ENCODE measurements at regions not wholly inside any gene's neighbourhood (a gene's known extent, or its start where the extent isn't known, plus 50 kb on each side); places are given as distances from the start of the nearest gene placed in this dataset.

GRCh38 chr2:887639-888038 lies 63.0 kb upstream of the SNTG2 start:
- no peak overlapping the region for H3K27ac ChIP-seq
- H3K27me3 ChIP-seq (replicated peaks; ENCODE audit: insufficient read depth) = no peaks in the 10 kb centered on the region
- intact Hi-C loops (cut with DNase I) = no loop called here
- TF ChIP-seq POLR2A (IDR thresholded peaks at IDR 0.05) = no peak
- TF ChIP-seq CTCF (IDR thresholded peaks at IDR 0.05) = no peak
- no peak for TF ChIP-seq POLR2AphosphoS5 (IDR thresholded peaks at IDR 0.05)
- WGBS = 77% methylated on average over 6 of the region's 6 CpGs
- H3K36me3 ChIP-seq = no peaks in the 10 kb centered on the region
- no peak for DNase-seq (ENCODE audit: low spot score)
- no peaks in the 10 kb centered on the region for H3K4me1 ChIP-seq (replicated peaks)
- no peaks in the 10 kb centered on the region for H3K9me3 ChIP-seq
- H3K4me3 ChIP-seq = no peak overlapping the region

GRCh38 chr2:886072-887022 lies 64.3 kb upstream of the SNTG2 start:
- no peaks in the 10 kb centered on the region for H3K4me1 ChIP-seq (replicated peaks)
- 91% methylated on average over 34 of the region's 34 CpGs for WGBS
- H3K27ac ChIP-seq = no peak overlapping the region
- no peaks in the 10 kb centered on the region for H3K36me3 ChIP-seq
- no peak for DNase-seq (ENCODE audit: low spot score)
- TF ChIP-seq CTCF (IDR thresholded peaks at IDR 0.05) (no peak), POLR2A (IDR thresholded peaks at IDR 0.05) (no peak), POLR2AphosphoS5 (IDR thresholded peaks at IDR 0.05) (no peak)
- no peaks in the 10 kb centered on the region for H3K27me3 ChIP-seq (replicated peaks; ENCODE audit: insufficient read depth)
- H3K9me3 ChIP-seq = no peaks in the 10 kb centered on the region
- H3K4me3 ChIP-seq = no peak overlapping the region
- intact Hi-C loops (cut with DNase I) = no loop called here

GRCh38 chr2:885230-886071 lies 65.2 kb upstream of the SNTG2 start:
- TF ChIP-seq POLR2A (IDR thresholded peaks at IDR 0.05) = no peak
- Histone ChIP-seq H3K36me3 (no peaks in the 10 kb centered on the region), H3K27me3 (replicated peaks; ENCODE audit: insufficient read depth) (peaks cover 1% of the 10 kb centered on the region), H3K4me3 (no peak overlapping the region), H3K27ac (no peak overlapping the region), H3K9me3 (no peaks in the 10 kb centered on the region), H3K4me1 (replicated peaks) (no peaks in the 10 kb centered on the region)
- intact Hi-C loops (cut with DNase I) = no loop called here
- WGBS = 76% methylated on average over 26 of the region's 26 CpGs
- no peak for DNase-seq (ENCODE audit: low spot score)

- no peaks in the 10 kb centered on the region for H3K4me1 ChIP-seq (replicated peaks)
- DNase-seq (ENCODE audit: low spot score) = no peak
- no peak overlapping the region for H3K4me3 ChIP-seq
- TF ChIP-seq POLR2AphosphoS5 (IDR thresholded peaks at IDR 0.05) = no peak
- TF ChIP-seq CTCF (IDR thresholded peaks at IDR 0.05) = no peak
- H3K27ac ChIP-seq = no peak overlapping the region
- WGBS = 19% methylated on average over 18 of the region's 21 CpGs
- no peaks in the 10 kb centered on the region for H3K9me3 ChIP-seq
- H3K36me3 ChIP-seq = no peaks in the 10 kb centered on the region
- intact Hi-C loops (cut with DNase I) = no loop called here
- H3K27me3 ChIP-seq (replicated peaks; ENCODE audit: insufficient read depth) = peaks cover 4% of the 10 kb centered on the region
These were observed 66.6 kb upstream of the SNTG2 start for GRCh38 chr2:883803-884748.

All from prostate gland (tissue), 2 donors.